Kidney glomerular epithelial cell (primary cell): ENCODE measurements at regions not wholly inside any gene's neighbourhood (a gene's known extent, or its start where the extent isn't known, plus 50 kb on each side); places are given as distances from the start of the nearest gene placed in this dataset.

Experiments used
- DNase-seq: peaks from one replicate; lab custom pipeline; 2025; lab: John Stamatoyannopoulos, UW

GRCh38 chr2:239625971-239626734, 225.3 kb upstream of the HDAC4 start:
- no peak for DNase-seq

- no peak for DNase-seq
Observed at GRCh38 chr2:239625156-239625845, 224.5 kb upstream of the HDAC4 start.

- no peak for DNase-seq
Observed at GRCh38 chr2:239621611-239622010, 220.8 kb upstream of the HDAC4 start.

GRCh38 chr2:239619369-239619768, 218.5 kb upstream of the HDAC4 start:
- DNase-seq, result no peak

GRCh38 chr2:239616729-239617128, 215.9 kb upstream of the HDAC4 start:
- no peak for DNase-seq

GRCh38 chr2:239612133-239612532, 211.3 kb upstream of the HDAC4 start:
- no peak for DNase-seq

- DNase-seq, result no peak
Observed at GRCh38 chr2:239611222-239611795, 210.5 kb upstream of the HDAC4 start.

- no peak for DNase-seq
Observed at GRCh38 chr2:239610457-239611221, 209.8 kb upstream of the HDAC4 start.

GRCh38 chr2:239609607-239610310, 208.9 kb upstream of the HDAC4 start:
- DNase-seq, result no peak

- DNase-seq, result no peak
Observed at GRCh38 chr2:239609162-239609561, 208.3 kb upstream of the HDAC4 start.

GRCh38 chr2:239608723-239609122, 207.9 kb upstream of the HDAC4 start:
- no peak for DNase-seq

GRCh38 chr2:239608260-239608659, 207.4 kb upstream of the HDAC4 start:
- no peak for DNase-seq

GRCh38 chr2:239607517-239608191, 206.8 kb upstream of the HDAC4 start:
- no peak for DNase-seq

- no peak for DNase-seq
Observed at GRCh38 chr2:239606741-239607516, 206.1 kb upstream of the HDAC4 start.

- no peak for DNase-seq
Observed at GRCh38 chr2:239605976-239606375, 205.2 kb upstream of the HDAC4 start.

- DNase-seq, result no peak
Observed at GRCh38 chr2:239605409-239605808, 204.6 kb upstream of the HDAC4 start.

- no peak for DNase-seq
Observed at GRCh38 chr2:239604861-239605260, 204.0 kb upstream of the HDAC4 start.

GRCh38 chr2:239603411-239604356, 202.9 kb upstream of the HDAC4 start:
- no peak for DNase-seq
